HG02642 (cell line): ENCODE measurements at regions not wholly inside any gene's neighbourhood (a gene's known extent, or its start where the extent isn't known, plus 50 kb on each side); places are given as distances from the start of the nearest gene placed in this dataset.
"Not testable (repeated sequence)": the region's sequence is repeated elsewhere in the genome, so short reads cannot be mapped to it uniquely, and the experiment has no call there.

Source experiments
- ATAC-seq: cut with Tn5 transposase; IDR thresholded peaks from one replicate; pipeline ENCODE4 v1.9.1; 2021; ENCODE audit warnings: mild to moderate bottlenecking; ENCODE audit not compliant: unreplicated experiment, poor library complexity

- ATAC-seq = no peak
Observed at GRCh38 chr7:34327681-34328080, 330.3 kb upstream of the NPSR1 start.

DNA sequence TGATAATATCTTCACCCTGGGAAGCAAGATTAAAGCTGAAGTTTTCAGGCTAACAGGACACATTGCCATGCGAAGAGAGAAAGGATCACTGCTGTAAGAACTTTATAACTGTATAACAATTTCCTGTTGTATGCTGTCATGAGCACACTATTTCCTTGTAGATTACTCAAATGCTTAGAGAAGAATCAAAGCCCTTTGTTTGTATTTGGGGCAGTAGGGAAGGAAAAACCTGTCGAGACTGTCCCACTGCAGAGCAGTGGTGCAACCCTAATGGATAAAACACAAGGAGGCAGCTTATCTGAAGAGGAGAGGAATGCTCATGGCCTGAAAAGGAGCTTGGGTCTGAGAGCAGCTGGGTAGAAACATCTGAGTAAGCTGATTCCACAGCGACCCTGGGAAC, 327.7 kb upstream of the NPSR1 start:
- no peak for ATAC-seq

DNA sequence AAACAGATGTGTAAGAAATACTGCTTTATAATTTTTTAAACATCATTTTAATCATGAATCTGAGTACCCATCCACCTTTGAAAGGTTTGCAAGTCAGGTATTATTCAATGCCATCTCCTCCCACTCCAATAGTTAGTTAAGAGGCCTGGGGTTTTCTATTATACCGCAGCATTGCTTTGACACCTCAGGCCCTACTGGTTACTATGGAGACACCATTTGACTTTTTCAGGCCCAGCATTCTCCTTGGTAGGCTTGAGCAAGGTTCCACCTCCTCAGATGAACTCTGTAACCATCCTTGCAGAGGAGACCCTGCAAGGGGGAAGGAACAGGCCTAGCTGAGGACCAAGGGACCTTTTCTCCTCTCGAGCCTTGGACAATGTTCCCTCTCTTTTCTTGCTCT, 326.9 kb upstream of the NPSR1 start:
- no peak for ATAC-seq

DNA sequence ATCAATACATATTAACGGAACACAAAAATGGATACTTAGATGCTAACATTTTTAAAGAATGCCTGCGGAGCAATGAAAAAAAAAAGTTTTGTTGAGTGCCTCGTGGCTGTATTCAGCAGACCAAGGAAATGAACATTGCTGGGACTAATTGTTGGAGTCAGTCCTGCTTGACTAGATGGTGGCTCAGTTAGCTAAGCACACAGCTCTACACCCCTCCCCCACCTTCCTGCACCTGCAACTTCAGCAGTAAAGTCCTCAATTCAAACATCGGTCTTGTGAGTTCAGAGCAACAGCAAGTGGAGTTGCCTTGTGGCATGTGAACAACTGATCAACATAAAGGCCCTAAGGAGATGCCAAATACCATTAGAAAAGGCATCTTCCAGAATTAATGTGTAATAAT, 326.0 kb upstream of the NPSR1 start:
- ATAC-seq = no peak

- ATAC-seq = no peak
Observed at GRCh38 chr7:34333184-34333583, 324.8 kb upstream of the NPSR1 start.

- no peak for ATAC-seq
Observed at GRCh38 chr7:34333925-34334324, 324.1 kb upstream of the NPSR1 start.

DNA sequence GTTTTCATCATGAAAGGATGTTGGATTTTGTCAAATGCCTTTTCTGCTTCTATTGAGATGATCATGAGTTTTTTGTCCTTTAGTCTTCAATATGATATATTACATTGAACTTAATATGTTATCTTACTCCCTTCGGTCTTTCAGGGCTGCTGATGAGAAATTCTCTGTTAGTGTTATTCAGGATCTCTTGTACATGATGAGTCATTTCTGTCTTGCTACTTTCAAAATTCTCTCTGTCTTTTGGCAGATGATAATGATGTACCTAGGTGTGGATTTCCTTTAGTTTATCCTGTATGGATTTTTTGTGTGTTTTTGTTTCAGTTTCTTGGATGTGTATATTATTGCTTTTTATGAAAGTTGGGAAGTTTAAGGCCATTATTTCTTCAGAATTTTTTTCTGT, 320.9 kb upstream of the NPSR1 start:
- ATAC-seq = no peak

- ATAC-seq = no peak
Observed at GRCh38 chr7:34338961-34339526, 319.0 kb upstream of the NPSR1 start.

- ATAC-seq = no peak
Observed at GRCh38 chr7:34341326-34341725, 316.7 kb upstream of the NPSR1 start.

GRCh38 chr7:34342387-34342786, 315.6 kb upstream of the NPSR1 start:
- ATAC-seq = no peak

- ATAC-seq = no peak
Observed at GRCh38 chr7:34343667-34344066, 314.4 kb upstream of the NPSR1 start.

GRCh38 chr7:34354011-34354410, 304.0 kb upstream of the NPSR1 start:
- ATAC-seq = no peak

DNA sequence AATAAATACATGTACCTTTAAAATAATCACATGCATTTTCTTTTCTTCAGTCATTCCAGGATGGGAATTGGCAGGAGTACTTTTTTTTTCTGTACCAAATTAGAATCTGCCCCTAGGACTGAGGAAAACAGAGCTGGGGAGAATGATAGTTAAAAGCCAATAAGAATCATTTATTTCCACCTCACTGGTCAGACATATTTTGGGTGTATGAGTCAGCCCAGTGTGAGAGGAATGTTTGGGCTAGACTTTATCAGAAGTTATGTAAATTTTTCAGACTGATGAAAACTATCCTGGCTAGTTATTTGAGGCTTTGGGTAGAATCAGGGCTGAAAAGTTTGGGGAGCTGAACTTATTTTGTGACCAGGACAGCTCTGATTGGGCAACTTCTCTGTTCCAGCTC, 303.1 kb upstream of the NPSR1 start:
- no peak for ATAC-seq

DNA sequence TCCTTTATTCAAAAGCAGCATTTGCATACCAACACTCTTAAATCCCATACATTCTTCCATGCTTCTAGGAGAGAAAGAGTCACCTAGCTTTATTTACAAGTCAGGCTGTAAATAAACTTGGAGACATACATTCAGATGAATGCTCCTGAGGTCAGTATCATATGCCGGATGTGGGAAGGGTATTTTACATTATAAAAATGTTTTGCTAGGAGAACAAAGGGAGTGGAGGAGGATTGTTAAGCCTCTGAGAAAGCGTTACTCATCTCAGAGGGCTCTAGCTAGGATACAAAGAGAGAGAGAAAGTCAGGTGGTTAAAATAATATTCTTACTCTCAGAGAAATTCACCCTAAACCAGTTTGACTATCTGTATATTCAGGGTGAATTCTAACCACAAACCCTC, 300.9 kb upstream of the NPSR1 start:
- no peak for ATAC-seq

GRCh38 chr7:34357946-34358345, 300.1 kb upstream of the NPSR1 start:
- no peak for ATAC-seq

GRCh38 chr7:34358578-34358977, 299.4 kb upstream of the NPSR1 start:
- not testable (repeated sequence) for ATAC-seq

GRCh38 chr7:34361663-34362250, 296.3 kb upstream of the NPSR1 start:
- no peak for ATAC-seq

GRCh38 chr7:34362621-34363020, 295.4 kb upstream of the NPSR1 start:
- no peak for ATAC-seq

GRCh38 chr7:34364130-34364529, 293.9 kb upstream of the NPSR1 start:
- ATAC-seq = no peak

DNA sequence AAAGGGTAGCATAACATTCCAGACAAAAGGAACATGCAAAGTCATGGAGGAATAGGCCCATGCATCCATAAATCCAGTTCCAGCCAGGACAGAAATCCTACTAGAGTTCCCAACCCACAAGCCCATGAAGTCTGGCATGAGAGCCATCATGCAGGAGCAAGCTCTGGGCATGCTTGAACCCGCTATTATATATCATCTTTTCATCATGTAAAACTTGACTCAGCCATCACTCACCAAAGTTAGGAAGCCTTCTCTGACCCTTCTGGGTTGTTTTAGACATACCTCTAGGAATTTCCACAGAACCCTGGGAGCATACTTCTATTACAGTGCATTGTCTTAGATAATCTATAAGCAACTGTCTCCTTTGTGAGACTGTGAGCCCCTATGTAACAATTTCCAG, 293.0 kb upstream of the NPSR1 start:
- no peak for ATAC-seq

GRCh38 chr7:34365611-34366010, 292.4 kb upstream of the NPSR1 start:
- ATAC-seq = no peak

- no peak for ATAC-seq
Observed at GRCh38 chr7:34371922-34372321, 286.1 kb upstream of the NPSR1 start.

GRCh38 chr7:34373940-34374339, 284.1 kb upstream of the NPSR1 start:
- no peak for ATAC-seq
